ENCODE measurements at regions not wholly inside any gene's neighbourhood (a gene's known extent, or its start where the extent isn't known, plus 50 kb on each side); places are given as distances from the start of the nearest gene placed in this dataset.
"Not testable (repeated sequence)": the region's sequence is repeated elsewhere in the genome, so short reads cannot be mapped to it uniquely, and the experiment has no call there.

GRCh38 chr6:150456466-150456865 lies 87.7 kb downstream of the IYD start:
- no peak for DNase-seq (ENCODE audit: low read depth)

GRCh38 chr6:150456902-150457643 lies 88.3 kb downstream of the IYD start:
- no peak for DNase-seq (ENCODE audit: low read depth)

DNA sequence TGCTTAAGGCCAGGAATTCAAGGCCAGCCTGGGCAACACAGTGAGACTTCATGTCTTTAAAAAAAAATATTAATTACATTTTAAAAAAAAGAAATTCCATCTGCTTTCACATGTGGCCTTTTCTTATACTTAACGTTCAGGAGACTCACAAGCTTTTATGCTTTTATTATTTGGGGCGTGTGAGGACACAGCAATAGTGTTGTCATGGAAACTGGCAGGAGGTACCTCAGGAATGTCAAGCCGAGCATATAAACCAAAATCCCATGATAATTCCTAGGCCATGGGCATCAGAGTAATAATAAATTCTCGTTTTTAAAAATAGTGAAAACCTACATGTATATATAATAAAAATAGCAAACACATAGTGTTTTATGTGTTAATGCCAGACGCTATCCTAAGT lies 89.8 kb downstream of the IYD start:
- no peak for DNase-seq (ENCODE audit: low read depth)

GRCh38 chr6:150463852-150464251 lies 95.0 kb downstream of the IYD start:
- no peak for DNase-seq (ENCODE audit: low read depth)

DNA sequence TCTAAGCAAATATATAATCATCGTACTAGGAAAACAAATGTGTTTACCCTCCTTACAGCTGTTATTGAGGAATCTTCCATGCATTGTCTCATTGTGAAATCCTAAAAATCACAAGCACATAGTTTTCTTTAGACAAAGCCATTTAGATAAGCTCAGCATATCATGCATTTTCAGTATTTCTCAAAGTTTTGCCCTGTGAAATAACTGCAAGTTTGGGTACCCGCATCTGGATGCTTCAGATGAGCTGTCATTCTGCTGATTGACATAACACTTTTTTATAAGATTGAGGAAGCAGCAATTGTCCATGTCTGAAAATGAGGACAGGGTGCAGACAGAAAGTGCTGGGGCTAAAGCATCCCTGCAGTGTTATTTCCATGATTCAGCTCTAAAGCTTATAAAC lies 96.2 kb downstream of the IYD start:
- no peak for DNase-seq (ENCODE audit: low read depth)

GRCh38 chr6:150465610-150466009 lies 96.8 kb downstream of the IYD start:
- no peak for DNase-seq (ENCODE audit: low read depth)

DNA sequence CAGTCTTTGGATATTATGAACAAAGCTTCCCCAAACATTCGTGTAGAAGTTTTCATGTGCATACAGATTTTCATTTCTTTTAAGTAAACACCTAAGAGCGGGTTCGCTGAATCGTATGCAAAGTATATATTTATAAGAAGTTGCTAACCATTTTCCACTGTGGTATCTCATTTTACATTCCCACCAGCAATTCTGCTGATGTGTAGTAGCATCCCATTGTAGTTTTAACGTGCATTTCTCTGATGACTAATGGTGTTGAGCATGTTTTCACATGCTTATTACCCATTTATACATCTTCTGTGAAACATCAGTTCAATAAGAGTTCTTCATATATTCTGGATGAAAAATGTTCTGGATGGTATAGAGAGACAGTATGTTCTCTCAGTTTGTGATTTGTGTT lies 97.4 kb downstream of the IYD start:
- DNase-seq (ENCODE audit: low read depth), result no peak

GRCh38 chr6:150470131-150470530 lies 101.3 kb downstream of the IYD start:
- no peak for DNase-seq (ENCODE audit: low read depth)

DNA sequence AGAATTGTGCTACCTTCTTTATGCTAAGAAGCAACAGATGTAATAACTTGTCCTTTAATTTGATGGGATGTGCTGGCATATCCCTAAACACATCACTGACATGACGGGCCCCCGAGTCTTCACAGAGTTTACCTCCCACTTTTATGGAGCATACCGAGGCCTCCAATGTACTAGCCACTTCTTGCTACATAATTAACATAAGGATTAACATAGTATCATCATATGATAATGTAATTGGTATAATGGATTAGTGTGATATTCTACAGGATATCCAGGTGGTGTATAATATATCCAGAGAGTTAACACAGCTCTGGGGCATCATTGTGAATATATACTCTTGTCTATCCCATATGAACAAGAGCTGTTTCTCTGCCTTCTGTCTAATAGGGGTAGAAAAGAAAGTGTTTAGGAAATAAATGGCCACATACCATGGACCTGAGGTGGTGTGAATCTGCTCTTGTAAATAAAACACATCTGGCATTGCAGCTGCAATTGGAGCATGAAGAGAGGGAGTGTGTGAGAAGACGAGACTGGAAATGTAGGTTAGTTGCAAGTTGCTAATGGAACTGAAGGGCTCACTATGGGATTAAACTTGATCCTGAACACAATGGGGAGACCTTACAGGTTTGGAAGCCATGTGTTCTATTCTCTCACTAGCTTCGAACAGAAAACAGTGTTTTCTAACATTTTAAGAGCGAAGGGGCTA lies 102.3 kb downstream of the IYD start:
- no peak for DNase-seq (ENCODE audit: low read depth)

- DNase-seq (ENCODE audit: low read depth), result no peak
Observed at GRCh38 chr6:150478656-150479545, 110.1 kb downstream of the IYD start.

DNA sequence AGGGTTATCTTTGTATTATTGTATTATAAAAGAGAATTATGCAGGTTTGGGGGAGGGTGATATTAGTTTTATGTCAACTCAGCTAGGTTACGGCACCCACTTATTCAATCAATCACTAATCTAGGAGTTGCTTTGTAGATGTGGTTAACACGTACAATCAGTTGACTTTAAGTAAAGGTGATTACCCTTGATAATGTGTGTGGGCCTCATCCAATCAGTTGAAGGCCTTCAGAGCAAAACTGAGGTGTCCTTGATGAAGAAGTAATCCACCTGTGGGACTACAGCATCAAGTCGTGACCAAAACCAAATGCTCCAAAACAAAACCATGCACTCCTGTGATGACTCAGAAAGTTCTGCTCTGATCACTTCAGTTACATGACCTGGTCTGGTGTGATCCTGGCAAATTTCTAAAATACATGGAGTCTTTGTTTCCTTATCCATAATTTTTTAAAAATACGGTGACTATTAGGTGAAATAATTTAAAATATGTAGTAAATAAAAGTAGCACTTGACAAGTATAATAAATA lies 114.1 kb downstream of the IYD start:
- DNase-seq (ENCODE audit: low read depth), result no peak

DNA sequence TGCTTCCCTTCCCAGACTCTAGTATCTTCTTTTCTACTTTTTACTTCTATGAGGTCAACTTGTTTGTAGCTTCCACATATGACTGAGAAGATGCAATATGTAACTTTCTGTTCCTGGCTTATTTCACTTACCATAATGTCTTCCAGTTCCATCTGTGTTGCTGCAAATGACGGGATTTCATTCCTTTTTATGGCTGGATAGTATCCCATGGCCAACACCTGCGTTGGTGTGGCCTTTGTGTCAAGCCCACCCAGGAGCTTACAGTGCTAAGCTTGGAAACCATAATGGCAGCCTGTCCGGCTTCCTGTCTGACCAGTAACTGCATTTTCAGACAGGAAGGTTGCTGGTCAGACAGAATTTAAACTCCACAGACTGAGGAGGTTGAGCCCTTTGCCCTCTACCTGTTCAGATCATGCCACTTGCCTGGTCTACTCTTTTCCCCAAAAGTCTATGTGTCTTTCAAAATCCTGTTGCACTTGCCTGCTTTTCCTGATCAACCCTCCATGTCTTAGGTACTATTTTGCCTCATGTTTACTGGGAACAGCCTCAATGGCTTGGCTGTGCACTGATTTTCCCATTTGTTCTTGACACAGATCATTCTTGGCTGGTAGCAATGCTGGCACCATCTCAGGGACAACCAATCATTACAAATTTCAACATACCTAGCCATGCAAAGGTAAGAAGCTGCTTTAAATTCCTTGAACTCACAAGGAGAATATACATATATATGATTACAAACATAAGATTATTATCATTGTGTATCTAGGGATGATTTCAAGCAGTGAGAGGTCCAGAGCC lies 114.3 kb upstream of the PLEKHG1 start:
- no peak for DNase-seq (ENCODE audit: low read depth)

GRCh38 chr6:150486048-150486447 lies 113.6 kb upstream of the PLEKHG1 start:
- DNase-seq (ENCODE audit: low read depth), result no peak

GRCh38 chr6:150490586-150490985 lies 109.1 kb upstream of the PLEKHG1 start:
- DNase-seq (ENCODE audit: low read depth), result no peak

- DNase-seq (ENCODE audit: low read depth), result peak; percentile 67
Observed at GRCh38 chr6:150491131-150491810, 108.4 kb upstream of the PLEKHG1 start.

DNA sequence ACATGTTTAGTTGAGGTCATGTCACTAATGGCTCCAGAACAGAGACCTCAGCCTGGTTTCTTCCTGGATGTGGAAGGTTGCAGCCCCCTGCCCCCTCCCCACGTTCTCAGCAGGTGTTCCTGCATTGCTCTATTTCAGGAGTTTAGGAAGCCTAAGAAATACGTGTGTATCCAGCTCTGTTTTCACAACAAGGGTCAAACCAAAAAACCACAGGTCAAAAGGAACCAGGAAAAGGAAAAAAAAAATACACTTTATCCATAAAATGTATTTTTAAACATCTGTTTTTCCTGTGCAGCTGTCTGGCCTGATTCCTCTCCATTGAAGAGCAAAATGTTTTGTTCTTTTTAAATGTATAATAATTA lies 107.9 kb upstream of the PLEKHG1 start:
- DNase-seq (ENCODE audit: low read depth), result no peak

- peak; percentile 10 for DNase-seq (ENCODE audit: low read depth)
Observed at GRCh38 chr6:150492507-150492906, 107.2 kb upstream of the PLEKHG1 start.

DNA sequence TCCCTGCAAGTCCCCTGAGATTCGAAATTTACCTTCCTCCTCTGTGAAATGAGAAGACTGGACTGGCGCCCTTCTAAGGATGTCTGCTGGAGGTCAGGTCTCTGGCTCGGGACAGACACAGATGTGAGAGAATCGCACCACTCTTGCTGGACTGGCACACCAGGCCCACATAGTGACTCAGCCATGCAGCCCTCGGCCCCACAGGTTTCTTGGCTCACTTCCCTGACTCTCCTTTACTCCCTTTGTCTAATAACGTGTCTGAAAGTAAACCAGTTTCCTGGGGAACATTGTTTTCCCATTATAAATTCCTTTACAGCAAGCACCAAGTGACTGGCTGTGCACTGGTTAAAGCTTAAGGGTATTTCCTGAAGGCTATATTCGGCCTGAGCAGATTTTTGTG lies 106.7 kb upstream of the PLEKHG1 start:
- DNase-seq (ENCODE audit: low read depth), result peak; percentile 37

DNA sequence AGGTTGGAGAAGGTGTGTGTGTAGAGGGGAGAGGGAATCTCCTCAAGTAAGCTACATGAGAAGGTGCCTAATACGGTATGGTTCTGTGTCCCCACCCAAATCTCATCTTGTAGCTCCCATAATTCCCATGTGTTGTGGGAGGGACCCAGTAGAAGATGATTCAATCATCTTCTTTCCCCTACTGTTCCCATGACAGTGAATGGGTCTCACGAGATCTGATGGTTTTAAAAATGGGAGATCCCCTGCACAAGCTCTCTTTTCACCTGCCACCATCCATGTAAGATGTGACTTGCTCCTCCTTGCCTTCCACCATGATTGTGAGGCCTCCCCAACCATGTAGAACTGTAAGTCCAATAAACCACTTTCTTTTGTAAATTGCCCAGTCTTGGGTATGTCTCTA lies 106.1 kb upstream of the PLEKHG1 start:
- DNase-seq (ENCODE audit: low read depth), result not testable (repeated sequence)

GRCh38 chr6:150494241-150494640 lies 105.4 kb upstream of the PLEKHG1 start:
- DNase-seq (ENCODE audit: low read depth), result no peak

GRCh38 chr6:150495126-150495525 lies 104.6 kb upstream of the PLEKHG1 start:
- no peak for DNase-seq (ENCODE audit: low read depth)

Data from iris pigment epithelial cell (primary cell).